Suprapubic skin (tissue), 4 donors: ENCODE measurements at regions not wholly inside any gene's neighbourhood (a gene's known extent, or its start where the extent isn't known, plus 50 kb on each side); places are given as distances from the start of the nearest gene placed in this dataset.
"Not testable (repeated sequence)": the region's sequence is repeated elsewhere in the genome, so short reads cannot be mapped to it uniquely, and the experiment has no call there.

Experiments
- DNase-seq, 2 donors: peaks; one replicate each; pipeline ENCODE4 v3.0.0-alpha.2; 2019; ENCODE audit warnings: low spot score in 2 of 2
- H3K27ac ChIP-seq: fragments of 200-600 bp; sonication (generic); one replicate; pipeline ENCODE4 v1.5.1; 2019
- H3K27me3 ChIP-seq: fragments of 200-600 bp; sonication (generic); one replicate; pipeline ENCODE4 v1.5.1; 2019
- H3K36me3 ChIP-seq: fragments of 200-600 bp; sonication (generic); one replicate; pipeline ENCODE4 v1.5.1; 2019
- H3K4me1 ChIP-seq: fragments of 200-600 bp; sonication (generic); one replicate; pipeline ENCODE4 v1.5.1; 2019
- H3K4me3 ChIP-seq: fragments of 200-600 bp; sonication (generic); one replicate; pipeline ENCODE4 v1.5.1; 2019; ENCODE audit warnings: mild to moderate bottlenecking
- H3K9me3 ChIP-seq: fragments of 200-600 bp; sonication (generic); one replicate; pipeline ENCODE4 v1.5.1; 2019
- CTCF ChIP-seq, 2 donors: fragments of 200-600 bp in 1 of 2; fragments of 450-650 bp in 1 of 2; sonication (generic) in 1 of 2; IDR thresholded peaks; one replicate each; pipeline ENCODE4 v1.5.1; 2016 to 2019; ENCODE audit warnings: antibody characterized with exemption in 2 of 2, mild to moderate bottlenecking in 1 of 2, moderate library complexity in 1 of 2
- EP300 ChIP-seq: sonication (generic); formaldehyde crosslinking; IDR thresholded peaks from one replicate; pipeline ENCODE4 v1.6.1; 2017; ENCODE audit warnings: antibody characterized with exemption
- POLR2A ChIP-seq, 2 donors: fragments of 450-650 bp; IDR thresholded peaks; one replicate each; pipeline ENCODE4 v1.6.1; 2017; ENCODE audit warnings: antibody characterized with exemption in 2 of 2, mild to moderate bottlenecking in 2 of 2, moderate library complexity in 2 of 2
- POLR2AphosphoS5 ChIP-seq, 3 donors: sonication (generic); formaldehyde crosslinking; IDR thresholded peaks; one replicate each; pipeline ENCODE4 v1.6.1; 2017; ENCODE audit warnings: antibody characterized with exemption in 3 of 3
- WGBS: methylation state at CpG from one replicate; pipeline ENCODE4 v1.1.5; 2018; 5-methylcytosine and 5-hydroxymethylcytosine counted together

- no peaks in the 10 kb centered on the region for H3K27me3 ChIP-seq
- H3K9me3 ChIP-seq, result no peaks in the 10 kb centered on the region
- no peaks in the 10 kb centered on the region for H3K36me3 ChIP-seq
- no peaks in the 10 kb centered on the region for H3K4me1 ChIP-seq
- no peak overlapping the region for H3K27ac ChIP-seq
- no peak overlapping the region for H3K4me3 ChIP-seq
- TF ChIP-seq POLR2A (IDR thresholded peaks at IDR 0.05), result no peak
- TF ChIP-seq CTCF (IDR thresholded peaks at IDR 0.05), result no peak
- TF ChIP-seq EP300, result no peak
- TF ChIP-seq POLR2AphosphoS5 (IDR thresholded peaks at IDR 0.05), result no peak
- WGBS, result 87% methylated on average over 6 of the region's 6 CpGs
- no peak for DNase-seq
These were observed 75.7 kb upstream of the GBE1 start for GRCh38 chr3:81837071-81837593.

GRCh38 chr3:81829937-81830336 is 68.5 kb upstream of the GBE1 start:
- Histone ChIP-seq H3K36me3 (no peaks in the 10 kb centered on the region), H3K9me3 (no peaks in the 10 kb centered on the region), H3K27me3 (no peaks in the 10 kb centered on the region), H3K4me1 (no peaks in the 10 kb centered on the region), H3K4me3 (no peak overlapping the region), H3K27ac (no peak overlapping the region)
- DNase-seq, result no peak
- TF ChIP-seq POLR2A (IDR thresholded peaks at IDR 0.05) (no peak), EP300 (no peak), POLR2AphosphoS5 (IDR thresholded peaks at IDR 0.05) (no peak), CTCF (IDR thresholded peaks at IDR 0.05) (no peak)

- not testable (repeated sequence) for H3K36me3 ChIP-seq, H3K9me3 ChIP-seq, DNase-seq, H3K27me3 ChIP-seq, H3K4me1 ChIP-seq, H3K4me3 ChIP-seq, H3K27ac ChIP-seq
- WGBS, result 85% methylated on average over 5 of the region's 5 CpGs
These were observed 67.8 kb upstream of the GBE1 start for GRCh38 chr3:81829272-81829671.

GRCh38 chr3:81823882-81824395 is 62.5 kb upstream of the GBE1 start:
- no peaks in the 10 kb centered on the region for H3K36me3 ChIP-seq
- no peak overlapping the region for H3K4me3 ChIP-seq
- no peaks in the 10 kb centered on the region for H3K27me3 ChIP-seq
- no peaks in the 10 kb centered on the region for H3K9me3 ChIP-seq
- no peak for DNase-seq
- TF ChIP-seq POLR2A (IDR thresholded peaks at IDR 0.05) (no peak), POLR2AphosphoS5 (IDR thresholded peaks at IDR 0.05) (no peak), CTCF (IDR thresholded peaks at IDR 0.05) (no peak), EP300 (no peak)
- 15% methylated on average over 2 of the region's 2 CpGs for WGBS
- no peak overlapping the region for H3K27ac ChIP-seq
- no peaks in the 10 kb centered on the region for H3K4me1 ChIP-seq

- Histone ChIP-seq H3K9me3 (no peaks in the 10 kb centered on the region), H3K27me3 (no peaks in the 10 kb centered on the region), H3K27ac (no peak overlapping the region), H3K36me3 (no peaks in the 10 kb centered on the region), H3K4me3 (no peak overlapping the region), H3K4me1 (no peaks in the 10 kb centered on the region)
- DNase-seq, result no peak
- no peak for TF ChIP-seq CTCF (IDR thresholded peaks at IDR 0.05)
- no peak for TF ChIP-seq POLR2A (IDR thresholded peaks at IDR 0.05)
- no peak for TF ChIP-seq EP300
- TF ChIP-seq POLR2AphosphoS5 (IDR thresholded peaks at IDR 0.05), result no peak
- 94% methylated on average over 3 of the region's 3 CpGs for WGBS
These were observed 61.6 kb upstream of the GBE1 start for GRCh38 chr3:81823086-81823485.
